Transverse colon (tissue), 3 donors: ENCODE measurements at regions not wholly inside any gene's neighbourhood (a gene's known extent, or its start where the extent isn't known, plus 50 kb on each side); places are given as distances from the start of the nearest gene placed in this dataset.

Source experiments
- CTCF ChIP-seq, 5 experiments: fragments of 200-600 bp in 3 of 5; fragments of 450-650 bp in 2 of 5; sonication (generic) in 3 of 5; IDR thresholded peaks; 1 replicate in 2 of 5; 2 replicates in 3 of 5; pipeline ENCODE4 v1.5.1; 2016 to 2017; ENCODE audit warnings: antibody characterized with exemption in 5 of 5, inconsistent platforms in 3 of 5, mild to moderate bottlenecking in 2 of 5, moderate library complexity in 1 of 5
- EP300 ChIP-seq: sonication (generic); formaldehyde crosslinking; IDR thresholded peaks from one replicate; pipeline ENCODE4 v1.6.1; 2017; ENCODE audit warnings: antibody characterized with exemption, low read depth
- POLR2A ChIP-seq: fragments of 450-650 bp; IDR thresholded peaks from one replicate; pipeline ENCODE4 v1.6.1; 2016; ENCODE audit warnings: antibody characterized with exemption, mild to moderate bottlenecking, moderate library complexity

- TF ChIP-seq CTCF (IDR thresholded peaks at IDR 0.05) (no peak), EP300 (no peak), POLR2A (no peak)
These were observed 164.7 kb upstream of the KCNJ15 start for GRCh38 chr21:38092051-38092450.
